ENCODE measurements at regions not wholly inside any gene's neighbourhood (a gene's known extent, or its start where the extent isn't known, plus 50 kb on each side); places are given as distances from the start of the nearest gene placed in this dataset.

DNA sequence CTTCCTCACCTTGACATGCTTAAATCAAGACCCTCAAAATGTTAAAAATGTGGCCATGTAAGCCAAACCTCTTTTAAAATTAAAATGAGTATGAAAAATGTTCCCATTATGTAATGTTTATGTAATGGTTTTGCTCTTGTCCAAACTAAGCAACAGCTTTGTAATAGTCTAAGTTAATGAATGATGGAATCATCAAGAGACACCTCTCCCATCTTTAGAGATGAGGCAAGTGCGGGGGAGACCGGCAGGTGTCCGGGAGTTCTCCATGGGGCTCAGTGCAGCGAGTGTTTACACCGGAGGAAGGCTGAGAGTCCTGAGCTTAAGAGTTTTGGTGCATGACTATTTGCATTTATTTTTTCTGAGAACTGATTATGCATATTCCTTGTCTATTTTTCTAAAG, 384.9 kb upstream of the RNF32 start:
- Histone ChIP-seq H3K4me1 (no peaks in the 10 kb centered on the region), H3K4me3 (ENCODE audit: low read depth, low read length) (no peak overlapping the region), H3K36me3 (no peaks in the 10 kb centered on the region), H3K9me3 (no peaks in the 10 kb centered on the region), H3K27me3 (peaks cover 39% of the 10 kb centered on the region)
- TF ChIP-seq, protein P1, sequence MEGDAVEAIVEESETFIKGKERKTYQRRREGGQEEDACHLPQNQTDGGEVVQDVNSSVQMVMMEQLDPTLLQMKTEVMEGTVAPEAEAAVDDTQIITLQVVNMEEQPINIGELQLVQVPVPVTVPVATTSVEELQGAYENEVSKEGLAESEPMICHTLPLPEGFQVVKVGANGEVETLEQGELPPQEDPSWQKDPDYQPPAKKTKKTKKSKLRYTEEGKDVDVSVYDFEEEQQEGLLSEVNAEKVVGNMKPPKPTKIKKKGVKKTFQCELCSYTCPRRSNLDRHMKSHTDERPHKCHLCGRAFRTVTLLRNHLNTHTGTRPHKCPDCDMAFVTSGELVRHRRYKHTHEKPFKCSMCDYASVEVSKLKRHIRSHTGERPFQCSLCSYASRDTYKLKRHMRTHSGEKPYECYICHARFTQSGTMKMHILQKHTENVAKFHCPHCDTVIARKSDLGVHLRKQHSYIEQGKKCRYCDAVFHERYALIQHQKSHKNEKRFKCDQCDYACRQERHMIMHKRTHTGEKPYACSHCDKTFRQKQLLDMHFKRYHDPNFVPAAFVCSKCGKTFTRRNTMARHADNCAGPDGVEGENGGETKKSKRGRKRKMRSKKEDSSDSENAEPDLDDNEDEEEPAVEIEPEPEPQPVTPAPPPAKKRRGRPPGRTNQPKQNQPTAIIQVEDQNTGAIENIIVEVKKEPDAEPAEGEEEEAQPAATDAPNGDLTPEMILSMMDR (IDR thresholded peaks at IDR 0.05; ENCODE audit: low read depth, low read length): no peak
- no peak for DNase-seq

DNA sequence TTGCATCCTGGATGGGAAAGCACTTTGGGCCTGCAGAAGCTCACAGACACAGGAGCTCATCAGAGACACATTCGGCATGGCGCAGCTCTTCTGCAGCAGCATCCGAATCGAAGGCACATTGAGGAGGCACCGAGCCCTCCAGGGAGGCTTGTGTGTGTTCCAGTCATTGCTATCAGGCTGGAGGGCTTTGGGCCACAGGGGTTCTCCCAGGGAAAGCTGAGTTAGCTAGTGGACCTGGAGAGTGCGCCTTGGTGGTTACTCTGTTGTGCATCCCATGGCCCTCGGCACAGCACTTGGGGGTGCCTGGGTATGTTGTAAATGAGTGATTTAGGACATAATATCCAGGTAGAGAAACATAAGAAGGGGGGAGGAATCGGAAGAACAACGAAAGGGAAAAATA, 388.7 kb upstream of the RNF32 start:
- H3K36me3 ChIP-seq: no peaks in the 10 kb centered on the region
- H3K4me3 ChIP-seq (ENCODE audit: low read depth, low read length): no peak overlapping the region
- peaks cover 29% of the 10 kb centered on the region for H3K27me3 ChIP-seq
- no peaks in the 10 kb centered on the region for H3K4me1 ChIP-seq
- no peaks in the 10 kb centered on the region for H3K9me3 ChIP-seq
- TF ChIP-seq, protein P1 (IDR thresholded peaks at IDR 0.05; ENCODE audit: low read depth, low read length): no peak
- DNase-seq: no peak

DNA sequence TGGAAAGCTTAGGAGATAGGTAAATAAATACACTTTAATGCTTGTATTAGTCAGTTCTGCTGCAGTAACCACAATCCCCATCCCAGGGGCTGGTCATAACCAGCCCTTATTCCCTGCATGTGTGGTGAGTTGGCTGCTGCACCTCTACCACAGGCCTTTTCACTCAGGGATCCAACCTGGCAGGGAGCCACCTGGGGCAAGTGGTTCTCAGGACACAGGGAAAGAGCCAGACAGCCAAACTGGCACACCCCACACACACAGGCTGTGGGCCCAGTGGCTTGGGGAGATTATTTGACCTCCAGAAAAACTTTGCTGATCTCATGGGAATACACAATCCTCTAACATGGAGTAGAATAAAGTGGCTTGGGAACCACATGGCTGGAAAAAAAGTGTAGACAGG, 400.0 kb upstream of the RNF32 start:
- Histone ChIP-seq H3K4me3 (ENCODE audit: low read depth, low read length) (no peak overlapping the region), H3K36me3 (no peaks in the 10 kb centered on the region), H3K27me3 (no peaks in the 10 kb centered on the region), H3K9me3 (no peaks in the 10 kb centered on the region), H3K4me1 (no peaks in the 10 kb centered on the region)
- DNase-seq: no peak
- TF ChIP-seq, protein P1 (IDR thresholded peaks at IDR 0.05; ENCODE audit: low read depth, low read length): no peak

DNA sequence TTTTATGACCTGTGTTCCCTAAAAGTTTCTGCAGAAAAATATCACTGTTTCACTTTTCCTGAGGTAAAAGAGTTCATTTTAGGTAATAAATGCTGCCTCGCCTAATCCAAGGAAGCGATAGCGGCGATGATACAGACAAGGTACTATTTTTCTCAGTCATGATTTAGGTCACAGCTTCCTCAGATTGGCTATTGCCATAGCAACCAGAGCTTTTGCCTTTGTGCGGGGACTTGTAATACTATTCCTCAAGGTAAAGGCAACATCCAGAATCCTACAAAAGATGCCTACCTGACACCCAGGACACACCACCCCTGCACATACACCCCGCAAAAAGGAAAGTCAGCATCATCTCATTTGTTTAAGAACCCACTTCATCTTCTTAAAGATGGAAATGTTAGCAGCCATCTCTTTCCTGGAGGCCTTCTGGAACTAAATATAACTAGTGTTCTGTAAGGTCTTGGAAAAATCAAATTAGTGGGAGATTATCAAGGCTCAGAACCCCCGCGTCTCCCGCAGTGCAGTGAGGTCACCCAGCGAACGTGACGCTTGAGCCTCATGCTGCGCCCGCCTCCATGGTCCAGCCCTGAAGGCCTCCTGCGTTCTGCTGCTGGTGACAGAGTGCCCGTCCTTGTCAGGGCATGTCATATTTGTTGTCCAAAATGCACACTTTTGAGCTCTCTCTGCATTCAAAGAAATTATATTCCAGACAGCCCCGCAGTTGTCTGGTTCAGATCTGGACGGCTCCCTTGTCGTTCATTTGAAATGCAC, 402.0 kb upstream of the RNF32 start:
- no peak overlapping the region for H3K4me3 ChIP-seq (ENCODE audit: low read depth, low read length)
- TF ChIP-seq, protein P1 (IDR thresholded peaks at IDR 0.05; ENCODE audit: low read depth, low read length): no peak
- no peaks in the 10 kb centered on the region for H3K9me3 ChIP-seq
- H3K4me1 ChIP-seq: no peaks in the 10 kb centered on the region
- no peaks in the 10 kb centered on the region for H3K36me3 ChIP-seq
- H3K27me3 ChIP-seq: no peaks in the 10 kb centered on the region
- DNase-seq: no peak

DNA sequence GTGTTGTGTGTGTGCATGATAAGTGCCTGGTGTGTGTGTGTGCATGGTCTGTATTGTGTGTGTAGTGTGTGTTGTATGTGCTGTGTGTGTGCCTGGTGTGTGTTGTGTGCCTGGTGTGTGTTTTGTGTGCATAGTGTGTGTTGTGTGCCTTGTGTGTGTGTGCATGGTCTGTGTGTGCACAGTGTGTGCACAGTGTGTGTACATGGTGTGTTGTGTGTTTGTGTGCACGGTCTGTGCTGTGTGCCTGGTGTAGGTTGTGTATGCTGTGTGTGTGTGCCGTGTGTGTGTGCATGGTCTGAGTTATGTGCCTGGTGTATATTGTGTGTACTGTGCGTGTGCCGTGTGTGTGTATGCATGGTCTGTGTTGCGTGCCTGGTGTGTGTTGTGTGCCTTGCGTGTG, 403.0 kb upstream of the RNF32 start:
- Histone ChIP-seq H3K4me3 (ENCODE audit: low read depth, low read length) (no peak overlapping the region), H3K27me3 (no peaks in the 10 kb centered on the region), H3K36me3 (no peaks in the 10 kb centered on the region), H3K4me1 (no peaks in the 10 kb centered on the region), H3K9me3 (no peaks in the 10 kb centered on the region)
- TF ChIP-seq, protein P1 (IDR thresholded peaks at IDR 0.05; ENCODE audit: low read depth, low read length): no peak
- no peak for DNase-seq

DNA sequence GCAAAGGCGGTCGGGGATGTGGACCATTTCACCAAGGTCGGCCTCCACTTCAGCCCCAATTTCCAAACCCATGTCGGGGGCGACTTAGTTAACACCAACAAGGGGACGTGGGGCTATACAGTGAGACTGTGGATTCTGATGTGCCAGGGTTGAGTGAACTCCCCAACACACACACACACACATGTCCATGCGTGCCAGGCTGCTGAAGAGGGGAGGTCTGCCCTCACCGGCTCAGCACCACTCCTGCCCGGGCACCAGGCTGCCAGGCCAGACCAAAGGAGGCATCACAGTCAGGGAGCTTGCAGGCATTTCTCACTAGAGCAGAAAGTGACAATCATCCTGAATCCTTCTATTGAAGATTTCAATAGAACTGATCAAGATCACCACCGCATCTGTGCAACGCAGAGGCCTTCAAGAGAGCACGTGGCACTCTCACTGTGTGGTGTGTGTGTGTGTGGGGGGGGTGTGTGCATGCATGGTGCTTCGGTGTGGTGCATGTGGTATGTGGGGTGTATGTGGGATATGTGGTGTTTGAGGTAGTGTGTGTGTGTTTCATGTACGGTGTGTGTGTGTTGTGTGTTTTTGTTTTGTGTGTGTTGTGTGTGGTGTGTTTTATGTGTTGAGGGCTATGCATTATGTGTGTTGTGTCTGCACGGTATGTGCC, 403.5 kb upstream of the RNF32 start:
- no peak overlapping the region for H3K4me3 ChIP-seq (ENCODE audit: low read depth, low read length)
- TF ChIP-seq, protein P1 (IDR thresholded peaks at IDR 0.05; ENCODE audit: low read depth, low read length): no peak
- DNase-seq: no peak
- H3K9me3 ChIP-seq: no peaks in the 10 kb centered on the region
- no peaks in the 10 kb centered on the region for H3K36me3 ChIP-seq
- H3K4me1 ChIP-seq: no peaks in the 10 kb centered on the region
- no peaks in the 10 kb centered on the region for H3K27me3 ChIP-seq
